Breast epithelium (tissue), 4 donors: ENCODE measurements at regions not wholly inside any gene's neighbourhood (a gene's known extent, or its start where the extent isn't known, plus 50 kb on each side); places are given as distances from the start of the nearest gene placed in this dataset.

ENCODE experiments used
- DNase-seq, 2 donors: peaks; one replicate each; pipeline ENCODE4 v3.0.0-alpha.2; 2019; ENCODE audit warnings: low spot score in 2 of 2
- H3K27ac ChIP-seq, 2 donors: fragments of 200-600 bp; sonication (generic) in 1 of 2; one replicate each; pipeline ENCODE4 v1.5.1; 2016 to 2019; ENCODE audit warnings: mild to moderate bottlenecking in 1 of 2
- H3K27me3 ChIP-seq, 2 donors: fragments of 200-600 bp; sonication (generic) in 1 of 2; one replicate each; pipeline versions ENCODE4 v1.5.1 to v1.6.0; 2017 to 2019; ENCODE audit warnings: control low read depth in 1 of 2, mild to moderate bottlenecking in 1 of 2
- H3K36me3 ChIP-seq: fragments of 200-600 bp; one replicate; pipeline ENCODE4 v1.5.1; 2019
- H3K4me1 ChIP-seq, 2 donors: fragments of 200-600 bp; sonication (generic); one replicate each; pipeline ENCODE4 v1.5.1; 2016 to 2019; ENCODE audit warnings: control low read depth in 1 of 2
- H3K4me3 ChIP-seq, 3 donors: fragments of 200-600 bp; sonication (generic); 1 replicate in 2 of 3; 2 replicates in 1 of 3; pipeline ENCODE4 v1.5.1; 2016 to 2019; ENCODE audit warnings: mild to moderate bottlenecking in 3 of 3, moderate library complexity in 2 of 3
- H3K9me3 ChIP-seq, 2 donors: fragments of 200-600 bp; sonication (generic) in 1 of 2; one replicate each; pipeline ENCODE4 v1.5.1; 2016 to 2019; ENCODE audit warnings: control low read depth in 1 of 2
- POLR2A ChIP-seq: fragments of 450-650 bp; IDR thresholded peaks from one replicate; pipeline ENCODE4 v1.6.1; 2016; ENCODE audit warnings: antibody characterized with exemption, mild to moderate bottlenecking, moderate library complexity
- POLR2AphosphoS5 ChIP-seq, 3 donors: sonication (generic); formaldehyde crosslinking; IDR thresholded peaks; one replicate each; pipeline ENCODE4 v1.6.1; 2017; ENCODE audit warnings: antibody characterized with exemption in 3 of 3
- intact Hi-C: fragments of 100-400 bp; cut with DNase I; formaldehyde crosslinking; loops from one replicate; pipeline ENCODE4 v1.15.1; 2023; ENCODE audit warnings: low total_unique reads
- TF ChIP-seq, protein P1 (sequence below), 3 donors: fragments of 450-650 bp; IDR thresholded peaks; one replicate each; pipeline ENCODE4 v1.5.1; 2016 to 2017; ENCODE audit warnings: antibody characterized with exemption in 3 of 3, mild to moderate bottlenecking in 3 of 3, moderate library complexity in 3 of 3

DNA sequence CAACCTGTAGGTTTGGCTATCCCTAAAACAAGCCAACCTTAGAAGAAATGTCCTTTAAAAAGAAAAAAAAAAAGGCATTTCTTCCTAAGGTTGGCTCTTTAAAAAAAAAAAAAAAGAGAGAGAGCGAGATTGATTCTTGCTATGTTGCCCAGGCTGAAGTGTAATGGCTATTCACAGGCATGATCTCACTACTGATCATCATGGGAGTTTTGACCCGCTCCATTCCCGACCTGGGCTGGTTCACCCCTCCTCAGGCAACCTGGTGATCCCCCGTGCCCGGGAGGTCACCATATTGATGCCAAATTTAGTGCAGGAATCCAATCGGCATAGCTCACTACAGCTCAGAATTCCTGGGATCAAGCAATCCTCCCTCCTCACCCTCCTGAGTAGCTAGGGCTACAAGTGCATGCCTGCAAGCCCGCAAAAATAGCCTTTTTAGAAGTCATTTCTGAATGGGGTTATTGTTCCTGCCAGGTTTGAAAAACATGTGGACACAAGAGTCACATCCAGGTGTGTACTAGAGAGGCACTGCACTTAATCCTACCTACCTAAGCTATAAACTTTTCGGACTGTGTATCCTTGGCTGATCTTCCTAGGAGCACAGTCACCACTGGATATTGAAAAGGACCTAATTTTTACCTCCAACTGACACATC is 61.4 kb upstream of the ZCCHC13 start:
- no peaks in the 10 kb centered on the region for H3K36me3 ChIP-seq
- H3K27me3 ChIP-seq: peaks cover 0 to 26% of the 10 kb centered on the region in 2 donors
- DNase-seq: peak in 1 of 2 donors; percentile 32
- TF ChIP-seq POLR2AphosphoS5 (IDR thresholded peaks at IDR 0.05) (no peak), POLR2A (no peak)
- TF ChIP-seq, protein P1, sequence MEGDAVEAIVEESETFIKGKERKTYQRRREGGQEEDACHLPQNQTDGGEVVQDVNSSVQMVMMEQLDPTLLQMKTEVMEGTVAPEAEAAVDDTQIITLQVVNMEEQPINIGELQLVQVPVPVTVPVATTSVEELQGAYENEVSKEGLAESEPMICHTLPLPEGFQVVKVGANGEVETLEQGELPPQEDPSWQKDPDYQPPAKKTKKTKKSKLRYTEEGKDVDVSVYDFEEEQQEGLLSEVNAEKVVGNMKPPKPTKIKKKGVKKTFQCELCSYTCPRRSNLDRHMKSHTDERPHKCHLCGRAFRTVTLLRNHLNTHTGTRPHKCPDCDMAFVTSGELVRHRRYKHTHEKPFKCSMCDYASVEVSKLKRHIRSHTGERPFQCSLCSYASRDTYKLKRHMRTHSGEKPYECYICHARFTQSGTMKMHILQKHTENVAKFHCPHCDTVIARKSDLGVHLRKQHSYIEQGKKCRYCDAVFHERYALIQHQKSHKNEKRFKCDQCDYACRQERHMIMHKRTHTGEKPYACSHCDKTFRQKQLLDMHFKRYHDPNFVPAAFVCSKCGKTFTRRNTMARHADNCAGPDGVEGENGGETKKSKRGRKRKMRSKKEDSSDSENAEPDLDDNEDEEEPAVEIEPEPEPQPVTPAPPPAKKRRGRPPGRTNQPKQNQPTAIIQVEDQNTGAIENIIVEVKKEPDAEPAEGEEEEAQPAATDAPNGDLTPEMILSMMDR (IDR thresholded peaks at IDR 0.05): no peak
- intact Hi-C loops: no loop called here
- no peaks in the 10 kb centered on the region for H3K4me1 ChIP-seq
- H3K9me3 ChIP-seq: no peaks in the 10 kb centered on the region
- H3K27ac ChIP-seq: peak overlapping the region; percentile 22 to 35
- no peak overlapping the region for H3K4me3 ChIP-seq

DNA sequence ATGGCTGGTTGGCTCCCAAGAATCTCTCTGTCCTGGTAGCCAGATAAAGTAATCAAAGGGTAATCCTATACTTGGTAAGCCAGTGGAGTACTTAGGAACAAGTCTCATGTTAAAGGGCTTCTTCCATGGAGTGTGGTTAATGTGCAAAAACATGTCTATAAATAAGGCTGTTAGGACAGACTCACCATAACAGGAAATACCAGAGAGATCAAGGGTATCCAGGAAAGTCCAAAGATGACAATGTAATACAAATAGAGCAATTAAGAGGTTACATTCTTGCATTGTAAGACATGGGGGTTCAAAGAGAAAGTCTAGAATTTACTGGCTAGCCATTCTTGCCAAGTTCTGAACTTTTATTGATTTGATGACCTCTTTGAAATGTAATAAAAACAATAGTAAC is 61.9 kb upstream of the ZCCHC13 start:
- Histone ChIP-seq H3K27ac (peak overlapping the region; percentile 35 to 70), H3K9me3 (no peaks in the 10 kb centered on the region), H3K36me3 (no peaks in the 10 kb centered on the region), H3K4me1 (no peaks in the 10 kb centered on the region), H3K27me3 (peaks cover 0 to 24% of the 10 kb centered on the region in 2 donors), H3K4me3 (peak overlapping the region in 1 of 3 donors; percentile 12)
- DNase-seq: no peak
- TF ChIP-seq POLR2A (no peak), POLR2AphosphoS5 (IDR thresholded peaks at IDR 0.05) (no peak)
- TF ChIP-seq, protein P1 (IDR thresholded peaks at IDR 0.05): no peak
- intact Hi-C loops: no loop called here

DNA sequence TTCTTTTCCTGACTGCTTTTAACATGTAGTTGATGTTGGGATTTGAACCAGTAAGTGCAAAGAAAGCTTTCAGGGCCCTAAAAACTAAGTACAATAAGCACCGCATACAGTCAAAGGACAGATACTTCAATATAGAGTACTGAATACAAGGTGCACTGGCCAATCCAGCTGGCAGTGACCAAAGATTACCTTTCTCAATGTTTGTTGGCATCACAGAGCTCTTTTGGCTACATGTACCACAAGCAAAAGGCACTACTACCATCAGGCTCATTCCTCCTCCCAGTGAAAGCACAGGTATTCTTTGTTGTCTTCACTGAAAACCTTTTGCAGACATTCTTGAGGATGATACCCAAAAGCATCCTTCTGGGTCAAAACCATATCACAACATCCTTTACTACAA is 65.2 kb upstream of the ZCCHC13 start:
- no peak overlapping the region for H3K27ac ChIP-seq
- intact Hi-C loops: no loop called here
- no peaks in the 10 kb centered on the region for H3K9me3 ChIP-seq
- H3K4me3 ChIP-seq: no peak overlapping the region
- DNase-seq: no peak
- H3K36me3 ChIP-seq: no peaks in the 10 kb centered on the region
- TF ChIP-seq POLR2AphosphoS5 (IDR thresholded peaks at IDR 0.05) (no peak), POLR2A (no peak)
- TF ChIP-seq, protein P1 (IDR thresholded peaks at IDR 0.05): no peak
- H3K27me3 ChIP-seq: peaks cover 0 to 25% of the 10 kb centered on the region in 2 donors
- H3K4me1 ChIP-seq: no peaks in the 10 kb centered on the region

DNA sequence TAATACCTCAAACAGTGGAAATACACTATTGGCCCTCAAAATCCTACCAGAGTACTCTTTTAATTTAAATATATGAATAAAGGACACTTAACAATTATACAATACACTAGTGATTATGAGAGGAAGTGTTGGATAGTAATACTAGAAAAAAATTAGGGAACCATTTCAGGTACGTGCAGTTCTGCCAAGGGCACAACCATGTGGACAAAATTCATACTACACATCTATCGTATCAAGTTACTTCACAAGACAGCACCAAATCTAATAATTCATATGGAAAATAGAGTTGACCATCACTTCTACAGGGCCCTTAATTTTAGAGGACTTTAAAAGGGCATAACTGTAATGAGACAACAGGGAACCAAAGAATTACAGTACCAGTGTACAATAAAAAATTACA is 69.2 kb upstream of the ZCCHC13 start:
- Histone ChIP-seq H3K36me3 (no peaks in the 10 kb centered on the region), H3K4me1 (no peaks in the 10 kb centered on the region), H3K27ac (no peak overlapping the region), H3K4me3 (no peak overlapping the region), H3K27me3 (peaks cover 0 to 12% of the 10 kb centered on the region in 2 donors), H3K9me3 (no peaks in the 10 kb centered on the region)
- no peak for DNase-seq
- TF ChIP-seq, protein P1 (IDR thresholded peaks at IDR 0.05): no peak
- no peak for TF ChIP-seq POLR2A
- TF ChIP-seq POLR2AphosphoS5 (IDR thresholded peaks at IDR 0.05): no peak
- intact Hi-C loops: no loop called here

DNA sequence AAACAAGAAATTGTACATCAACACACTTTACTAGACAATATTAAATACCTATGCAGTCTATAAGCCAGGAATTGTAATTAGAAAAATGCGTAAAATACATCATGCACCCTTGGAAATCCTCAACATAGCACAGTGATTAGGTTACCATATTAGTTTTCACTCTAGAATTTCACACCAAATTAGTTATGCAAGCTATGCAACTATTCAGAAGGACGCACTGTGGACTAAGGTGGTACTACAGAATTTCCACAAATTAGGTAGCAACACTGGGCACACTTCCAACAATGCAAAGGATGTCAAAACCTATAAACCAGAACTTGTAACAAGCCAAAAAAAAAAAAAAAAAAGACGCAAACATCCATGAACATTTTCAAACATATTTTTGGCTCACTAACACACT is 71.1 kb upstream of the ZCCHC13 start:
- no peak for DNase-seq
- H3K27ac ChIP-seq: no peak overlapping the region
- TF ChIP-seq POLR2A (no peak), POLR2AphosphoS5 (IDR thresholded peaks at IDR 0.05) (no peak)
- TF ChIP-seq, protein P1 (IDR thresholded peaks at IDR 0.05): no peak
- no peak overlapping the region for H3K4me3 ChIP-seq
- no peaks in the 10 kb centered on the region for H3K4me1 ChIP-seq
- no peaks in the 10 kb centered on the region for H3K36me3 ChIP-seq
- H3K9me3 ChIP-seq: no peaks in the 10 kb centered on the region
- peaks cover 0 to 6% of the 10 kb centered on the region in 2 donors for H3K27me3 ChIP-seq
- intact Hi-C loops: no loop called here
